Ishikawa (cell line): ENCODE measurements at regions not wholly inside any gene's neighbourhood (a gene's known extent, or its start where the extent isn't known, plus 50 kb on each side); places are given as distances from the start of the nearest gene placed in this dataset.

Experiments
- CEBPB ChIP-seq: IDR thresholded peaks from 2 replicates; pipeline ENCODE4 v1.6.1; 2012
- CREB1 ChIP-seq: IDR thresholded peaks from 2 replicates; pipeline ENCODE4 v1.6.1; 2012; ENCODE audit warnings: low read depth
- EGR1 ChIP-seq: IDR thresholded peaks from 2 replicates; pipeline ENCODE4 v1.6.1; 2012
- EP300 ChIP-seq: IDR thresholded peaks from 2 replicates; pipeline ENCODE4 v1.6.1; 2012; ENCODE audit warnings: borderline replicate concordance
- FOXM1 ChIP-seq: IDR thresholded peaks from 2 replicates; pipeline ENCODE4 v1.6.1; 2012; ENCODE audit warnings: low read depth, borderline replicate concordance
- NFIC ChIP-seq: IDR thresholded peaks from 2 replicates; pipeline ENCODE4 v1.6.1; 2012
- RAD21 ChIP-seq: IDR thresholded peaks from 2 replicates; pipeline ENCODE4 v1.6.1; 2012; ENCODE audit warnings: low read depth
- TAF1 ChIP-seq: IDR thresholded peaks from 2 replicates; pipeline ENCODE4 v1.6.1; 2012; ENCODE audit warnings: low read depth, mild to moderate bottlenecking
- TCF12 ChIP-seq: IDR thresholded peaks from 2 replicates; pipeline ENCODE4 v1.6.1; 2012; ENCODE audit warnings: low read depth
- TEAD4 ChIP-seq: IDR thresholded peaks from 2 replicates; pipeline ENCODE4 v1.6.1; 2012
- YY1 ChIP-seq: IDR thresholded peaks from 2 replicates; pipeline ENCODE4 v1.6.1; 2012; ENCODE audit warnings: low read depth
- ZBTB7A ChIP-seq: IDR thresholded peaks from 2 replicates; pipeline ENCODE4 v1.6.1; 2012; ENCODE audit warnings: low read depth
- TF ChIP-seq, protein P1 (sequence below): IDR thresholded peaks from 2 replicates; pipeline ENCODE4 v1.6.1; 2012; ENCODE audit warnings: low read depth, mild to moderate bottlenecking
- TF ChIP-seq, protein P2 (sequence below): IDR thresholded peaks from 2 replicates; pipeline ENCODE4 v1.6.1; 2012
- TF ChIP-seq, protein P3 (sequence below): IDR thresholded peaks from 2 replicates; pipeline ENCODE4 v1.6.1; 2012

DNA sequence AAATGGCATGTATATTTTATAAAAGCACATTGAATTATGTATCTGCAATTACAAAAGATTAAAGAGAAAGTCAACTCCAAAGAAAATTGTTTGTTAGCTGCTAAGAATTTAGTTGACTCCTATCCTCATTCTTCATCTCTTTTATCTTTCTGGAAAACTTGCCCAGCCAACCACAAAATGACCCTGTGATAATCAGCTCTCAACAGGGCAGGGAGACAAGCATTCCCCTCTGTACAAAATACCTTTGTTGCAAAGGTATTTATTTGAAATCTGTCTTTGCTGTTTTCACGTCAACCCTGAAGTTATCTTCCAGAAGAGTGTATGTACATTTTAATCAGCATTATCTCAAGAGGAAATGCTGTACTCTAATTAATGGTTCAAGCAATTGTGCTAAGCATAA is 191.1 kb upstream of the DDI1 start:
- no peak for TF ChIP-seq RAD21
- TF ChIP-seq, protein P1, sequence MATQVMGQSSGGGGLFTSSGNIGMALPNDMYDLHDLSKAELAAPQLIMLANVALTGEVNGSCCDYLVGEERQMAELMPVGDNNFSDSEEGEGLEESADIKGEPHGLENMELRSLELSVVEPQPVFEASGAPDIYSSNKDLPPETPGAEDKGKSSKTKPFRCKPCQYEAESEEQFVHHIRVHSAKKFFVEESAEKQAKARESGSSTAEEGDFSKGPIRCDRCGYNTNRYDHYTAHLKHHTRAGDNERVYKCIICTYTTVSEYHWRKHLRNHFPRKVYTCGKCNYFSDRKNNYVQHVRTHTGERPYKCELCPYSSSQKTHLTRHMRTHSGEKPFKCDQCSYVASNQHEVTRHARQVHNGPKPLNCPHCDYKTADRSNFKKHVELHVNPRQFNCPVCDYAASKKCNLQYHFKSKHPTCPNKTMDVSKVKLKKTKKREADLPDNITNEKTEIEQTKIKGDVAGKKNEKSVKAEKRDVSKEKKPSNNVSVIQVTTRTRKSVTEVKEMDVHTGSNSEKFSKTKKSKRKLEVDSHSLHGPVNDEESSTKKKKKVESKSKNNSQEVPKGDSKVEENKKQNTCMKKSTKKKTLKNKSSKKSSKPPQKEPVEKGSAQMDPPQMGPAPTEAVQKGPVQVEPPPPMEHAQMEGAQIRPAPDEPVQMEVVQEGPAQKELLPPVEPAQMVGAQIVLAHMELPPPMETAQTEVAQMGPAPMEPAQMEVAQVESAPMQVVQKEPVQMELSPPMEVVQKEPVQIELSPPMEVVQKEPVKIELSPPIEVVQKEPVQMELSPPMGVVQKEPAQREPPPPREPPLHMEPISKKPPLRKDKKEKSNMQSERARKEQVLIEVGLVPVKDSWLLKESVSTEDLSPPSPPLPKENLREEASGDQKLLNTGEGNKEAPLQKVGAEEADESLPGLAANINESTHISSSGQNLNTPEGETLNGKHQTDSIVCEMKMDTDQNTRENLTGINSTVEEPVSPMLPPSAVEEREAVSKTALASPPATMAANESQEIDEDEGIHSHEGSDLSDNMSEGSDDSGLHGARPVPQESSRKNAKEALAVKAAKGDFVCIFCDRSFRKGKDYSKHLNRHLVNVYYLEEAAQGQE, result no peak

DNA sequence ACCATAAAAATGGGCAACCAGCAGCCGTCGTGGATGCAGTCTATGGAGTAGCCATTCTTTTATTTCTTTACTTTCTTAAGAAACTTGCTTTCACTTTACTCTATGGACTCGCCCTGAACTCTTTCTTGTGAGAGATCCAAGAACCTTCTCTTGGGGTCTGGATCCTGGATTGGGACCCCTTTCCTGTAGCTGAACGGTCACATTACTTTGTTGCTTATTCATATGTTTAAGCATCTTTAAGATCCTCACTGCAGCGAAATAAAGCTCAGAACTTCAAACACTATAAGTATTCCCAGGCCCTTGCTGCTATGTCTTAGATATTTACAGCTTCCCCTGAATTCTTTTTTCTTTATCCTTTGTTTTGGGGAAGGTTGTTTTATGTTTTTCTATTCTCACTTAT is 187.8 kb upstream of the DDI1 start:
- TF ChIP-seq YY1, result no peak

DNA sequence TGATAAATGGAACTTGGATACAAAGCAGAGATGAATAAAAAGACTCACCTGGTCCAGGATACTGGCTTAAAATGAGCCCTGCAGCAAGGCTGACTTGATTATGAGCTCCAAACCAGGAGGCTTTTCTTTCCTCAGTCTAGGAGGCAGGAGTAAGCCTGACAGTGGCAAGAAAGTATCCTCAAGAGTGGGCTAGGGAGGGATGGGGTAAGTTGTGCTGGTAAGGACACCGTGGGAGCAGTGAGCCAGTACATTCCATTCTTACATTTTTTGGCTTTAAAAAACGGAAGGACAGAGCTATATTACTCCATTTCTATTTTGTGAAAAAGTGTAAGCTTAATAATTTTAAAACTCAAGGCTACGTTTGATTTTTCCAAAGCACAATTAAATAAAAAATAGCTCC is 187.1 kb upstream of the DDI1 start:
- TF ChIP-seq, protein P1, result no peak
- TF ChIP-seq TCF12, result no peak
- TF ChIP-seq CREB1, result no peak
- no peak for TF ChIP-seq ZBTB7A
- TF ChIP-seq TAF1, result no peak
- no peak for TF ChIP-seq NFIC
- TF ChIP-seq TEAD4, result no peak
- TF ChIP-seq FOXM1, result no peak
- no peak for TF ChIP-seq RAD21
- TF ChIP-seq EP300, result no peak
- no peak for TF ChIP-seq CEBPB

DNA sequence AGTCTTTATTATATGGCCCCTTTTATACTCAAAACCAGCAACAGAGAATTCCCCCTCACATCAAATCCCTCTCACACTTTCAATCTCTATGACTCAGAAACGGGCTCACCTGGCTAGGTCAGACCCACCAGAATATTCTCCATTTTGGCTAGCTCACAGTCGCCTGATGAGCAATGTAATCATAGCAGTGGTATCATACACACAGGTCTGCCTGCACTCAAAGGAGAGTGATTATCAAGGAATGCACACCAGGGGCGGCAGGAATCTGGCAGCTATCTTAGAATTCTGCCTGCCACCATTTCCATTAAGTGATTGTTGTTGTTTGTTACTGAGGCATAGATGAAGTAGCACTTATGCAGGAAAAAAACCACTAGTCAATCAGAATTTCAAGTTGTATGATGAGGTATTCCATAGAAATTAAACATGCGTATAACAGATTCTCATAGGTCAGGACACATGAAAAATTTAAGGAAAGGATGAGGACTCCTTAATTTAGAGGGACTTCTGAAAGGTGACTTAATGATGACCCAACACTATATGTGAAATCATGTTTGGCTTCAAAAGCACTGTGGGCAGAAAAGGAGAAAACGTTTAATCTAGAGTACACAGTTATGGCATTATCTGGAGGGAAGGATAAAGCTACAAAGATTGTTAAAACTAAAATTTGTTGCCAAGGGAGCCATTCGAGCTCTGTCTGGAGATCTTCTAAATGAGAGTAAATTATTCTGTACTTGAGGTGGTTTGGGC is 185.8 kb upstream of the DDI1 start:
- TF ChIP-seq EGR1 (no peak), TCF12 (no peak), CREB1 (no peak), TAF1 (no peak), CEBPB (no peak), EP300 (no peak), NFIC (no peak), YY1 (no peak), ZBTB7A (no peak), TEAD4 (no peak), FOXM1 (no peak), RAD21 (no peak)
- TF ChIP-seq, protein P1, result no peak
- TF ChIP-seq, protein P2, sequence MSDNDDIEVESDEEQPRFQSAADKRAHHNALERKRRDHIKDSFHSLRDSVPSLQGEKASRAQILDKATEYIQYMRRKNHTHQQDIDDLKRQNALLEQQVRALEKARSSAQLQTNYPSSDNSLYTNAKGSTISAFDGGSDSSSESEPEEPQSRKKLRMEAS, result no peak
- TF ChIP-seq, protein P3, sequence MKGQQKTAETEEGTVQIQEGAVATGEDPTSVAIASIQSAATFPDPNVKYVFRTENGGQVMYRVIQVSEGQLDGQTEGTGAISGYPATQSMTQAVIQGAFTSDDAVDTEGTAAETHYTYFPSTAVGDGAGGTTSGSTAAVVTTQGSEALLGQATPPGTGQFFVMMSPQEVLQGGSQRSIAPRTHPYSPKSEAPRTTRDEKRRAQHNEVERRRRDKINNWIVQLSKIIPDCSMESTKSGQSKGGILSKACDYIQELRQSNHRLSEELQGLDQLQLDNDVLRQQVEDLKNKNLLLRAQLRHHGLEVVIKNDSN, result no peak

DNA sequence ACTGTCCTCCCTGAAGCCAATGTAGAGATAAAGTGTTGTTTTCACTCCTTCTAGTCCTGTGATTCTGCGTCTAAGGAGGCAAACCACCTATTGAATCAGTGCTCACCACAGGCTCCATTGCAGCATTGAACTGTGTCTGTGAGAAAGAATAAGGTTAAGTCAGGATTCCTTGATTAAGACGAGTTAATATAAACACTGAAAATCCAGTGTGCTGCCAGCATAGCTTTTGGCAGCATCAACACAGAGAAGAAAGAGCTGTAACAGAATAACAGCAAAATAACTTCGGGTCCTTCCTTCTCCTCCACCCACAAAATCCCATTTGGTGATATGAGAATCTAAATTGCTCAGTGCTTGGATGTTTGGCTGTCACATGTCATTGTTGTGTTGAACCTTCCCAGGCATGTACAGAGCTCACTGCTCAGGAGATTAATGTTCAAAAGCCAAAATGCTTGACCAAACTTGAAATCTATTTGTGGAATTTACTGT is 185.2 kb upstream of the DDI1 start:
- TF ChIP-seq EGR1, result no peak
- TF ChIP-seq ZBTB7A, result no peak
- TF ChIP-seq CEBPB, result no peak
